ENCODE measurements at regions not wholly inside any gene's neighbourhood (a gene's known extent, or its start where the extent isn't known, plus 50 kb on each side); places are given as distances from the start of the nearest gene placed in this dataset.

- Histone ChIP-seq H3K36me3 (no peaks in the 10 kb centered on the region), H3K27me3 (no peaks in the 10 kb centered on the region), H3K9me3 (no peaks in the 10 kb centered on the region), H3K4me3 (no peak overlapping the region), H3K4me1 (no peaks in the 10 kb centered on the region), H3K27ac (no peak overlapping the region)
- 66% methylated on average over 2 of the region's 2 CpGs for WGBS (ENCODE audit: insufficient coverage, low coverage, low lambda C conversion rate, missing lambda C conversion rate)
- intact Hi-C loops (cut with DNase I), result no loop called here
- TF ChIP-seq POLR2A (IDR thresholded peaks at IDR 0.05), result no peak
- TF ChIP-seq, protein P1, sequence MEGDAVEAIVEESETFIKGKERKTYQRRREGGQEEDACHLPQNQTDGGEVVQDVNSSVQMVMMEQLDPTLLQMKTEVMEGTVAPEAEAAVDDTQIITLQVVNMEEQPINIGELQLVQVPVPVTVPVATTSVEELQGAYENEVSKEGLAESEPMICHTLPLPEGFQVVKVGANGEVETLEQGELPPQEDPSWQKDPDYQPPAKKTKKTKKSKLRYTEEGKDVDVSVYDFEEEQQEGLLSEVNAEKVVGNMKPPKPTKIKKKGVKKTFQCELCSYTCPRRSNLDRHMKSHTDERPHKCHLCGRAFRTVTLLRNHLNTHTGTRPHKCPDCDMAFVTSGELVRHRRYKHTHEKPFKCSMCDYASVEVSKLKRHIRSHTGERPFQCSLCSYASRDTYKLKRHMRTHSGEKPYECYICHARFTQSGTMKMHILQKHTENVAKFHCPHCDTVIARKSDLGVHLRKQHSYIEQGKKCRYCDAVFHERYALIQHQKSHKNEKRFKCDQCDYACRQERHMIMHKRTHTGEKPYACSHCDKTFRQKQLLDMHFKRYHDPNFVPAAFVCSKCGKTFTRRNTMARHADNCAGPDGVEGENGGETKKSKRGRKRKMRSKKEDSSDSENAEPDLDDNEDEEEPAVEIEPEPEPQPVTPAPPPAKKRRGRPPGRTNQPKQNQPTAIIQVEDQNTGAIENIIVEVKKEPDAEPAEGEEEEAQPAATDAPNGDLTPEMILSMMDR (IDR thresholded peaks at IDR 0.05), result no peak
- DNase-seq (no peak), ATAC-seq (no peak)
Observed at GRCh38 chr7:40916813-40917212, 782.0 kb downstream of the SUGCT start.

DNA sequence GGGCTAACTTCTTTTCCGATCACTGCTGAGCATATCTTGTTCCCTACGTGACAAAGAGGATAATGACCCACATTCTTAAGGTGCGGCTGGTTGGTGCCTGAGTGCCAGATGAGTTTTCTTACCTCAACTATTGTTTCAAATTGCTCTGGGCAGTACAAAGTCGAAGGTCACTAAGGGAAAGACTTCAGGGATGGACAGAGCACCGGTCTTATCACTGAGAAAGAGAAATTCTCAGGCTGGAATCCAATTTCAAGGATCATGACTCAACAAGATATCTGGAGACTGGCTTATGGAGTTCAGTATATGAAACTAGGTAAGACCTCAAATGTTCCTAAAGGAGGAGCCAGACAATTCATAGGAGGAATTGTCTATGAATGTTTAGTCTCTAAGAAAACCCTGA lies 780.3 kb downstream of the SUGCT start:
- no peak overlapping the region for H3K27ac ChIP-seq
- intact Hi-C loops (cut with DNase I), result no loop called here
- no peak for ATAC-seq
- TF ChIP-seq POLR2A (IDR thresholded peaks at IDR 0.05), result no peak
- TF ChIP-seq, protein P1 (IDR thresholded peaks at IDR 0.05), result no peak
- 78% methylated on average over 5 of the region's 5 CpGs for WGBS (ENCODE audit: insufficient coverage, low coverage, low lambda C conversion rate, missing lambda C conversion rate)
- H3K4me3 ChIP-seq, result no peak overlapping the region
- no peaks in the 10 kb centered on the region for H3K4me1 ChIP-seq
- no peak for DNase-seq
- no peaks in the 10 kb centered on the region for H3K36me3 ChIP-seq
- no peaks in the 10 kb centered on the region for H3K27me3 ChIP-seq
- H3K9me3 ChIP-seq, result no peaks in the 10 kb centered on the region

Data from right lobe of liver (tissue), 6 donors.